Right ventricle myocardium superior (tissue), 1 donor: ENCODE measurements at regions not wholly inside any gene's neighbourhood (a gene's known extent, or its start where the extent isn't known, plus 50 kb on each side); places are given as distances from the start of the nearest gene placed in this dataset. TPM values are rescaled to one million over a fixed set of nuclear protein-coding genes. Genes with fewer than 3 reads are reported as not detected.

Experiments used
- ATAC-seq: fragments of 200-7000 bp; cut with Tn5 transposase; one replicate; pipeline ENCODE4 v1.9.1; 2020; ENCODE audit warnings: mild to moderate bottlenecking; ENCODE audit not compliant: poor library complexity
- DNase-seq: peaks from one replicate; pipeline ENCODE4 v3.0.0-alpha.2; 2020
- intact Hi-C: fragments of 100-400 bp; cut with DNase I; formaldehyde crosslinking; loops from one replicate; pipeline ENCODE4 v1.11.2; 2022
- microRNA-seq: library from miRNA; unstranded; fragments of <30 nt; microRNA quantifications from one replicate; pipeline ENCODE4 v1.2.0, GENCODE V29; 2020
- donor health status: DM: no; HTN: yes; CAD: no; lungs with severe emphysema.

GRCh38 chr14:101503431-101504095, 57.7 kb upstream of the DIO3 start:
- intact Hi-C loops: no loop called here
- no peak for DNase-seq
- ATAC-seq: no peak

- intact Hi-C loops: no loop called here
- DNase-seq (no peak), ATAC-seq (no peak)
Measured at GRCh38 chr14:101504096-101504948, 57.0 kb upstream of the DIO3 start.

- intact Hi-C loops: no loop called here
- DNase-seq (no peak), ATAC-seq (no peak)
Measured at GRCh38 chr14:101505236-101505970, 55.9 kb upstream of the DIO3 start.

- intact Hi-C loops: no loop called here
Measured at GRCh38 chr14:101506211-101506925, 54.9 kb upstream of the DIO3 start.

DNA sequence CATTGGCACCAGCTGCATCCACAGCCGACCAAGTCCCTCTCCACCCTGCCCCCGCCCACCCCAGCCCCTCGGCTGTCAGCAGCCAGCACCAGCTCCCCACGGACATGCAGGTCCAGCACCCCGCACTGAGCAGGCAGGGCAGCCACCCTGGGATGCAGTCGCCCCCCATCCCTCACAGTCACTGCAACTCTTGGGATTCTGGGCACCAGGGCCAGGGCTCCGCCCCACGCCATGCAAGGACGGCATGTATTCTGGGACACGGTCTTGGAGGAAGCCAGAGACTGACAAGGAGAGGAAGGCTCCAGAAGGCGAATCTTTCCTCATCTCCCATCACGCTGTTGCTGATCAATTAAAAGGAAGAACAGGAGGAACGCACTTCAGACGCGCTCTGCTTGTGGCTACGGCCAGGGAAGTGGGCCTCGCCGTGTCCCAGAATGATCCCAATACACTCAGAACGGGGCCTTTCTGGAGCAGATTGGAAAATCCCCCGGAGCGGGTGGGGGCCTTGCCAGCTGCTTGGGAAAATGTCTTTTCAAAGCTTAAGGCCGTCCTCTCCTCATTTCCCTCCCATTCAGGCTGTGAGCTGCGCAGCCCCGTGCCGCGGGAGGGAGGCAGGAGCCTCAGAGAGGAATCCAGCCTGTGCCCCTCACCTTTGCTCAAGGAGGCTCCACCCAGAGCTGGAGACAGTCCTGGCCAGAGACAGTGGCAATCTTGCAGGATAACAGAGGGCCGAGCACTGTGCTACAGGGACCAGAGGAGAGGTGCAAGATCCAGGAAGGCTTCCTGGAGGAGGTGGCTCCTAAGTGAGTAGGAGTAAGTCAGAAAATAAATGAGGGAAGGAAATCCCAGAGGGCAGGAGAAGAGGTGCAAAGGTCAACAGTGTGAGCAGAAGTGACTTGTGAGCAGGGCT, 54.1 kb upstream of the DIO3 start:
- intact Hi-C loops: no loop called here
- DNase-seq (no peak), ATAC-seq (no peak)

More at GRCh38 chr14:101506211-101506925, 54.9 kb upstream of the DIO3 start:
- no peak for ATAC-seq
- DNase-seq: no peak

DNA sequence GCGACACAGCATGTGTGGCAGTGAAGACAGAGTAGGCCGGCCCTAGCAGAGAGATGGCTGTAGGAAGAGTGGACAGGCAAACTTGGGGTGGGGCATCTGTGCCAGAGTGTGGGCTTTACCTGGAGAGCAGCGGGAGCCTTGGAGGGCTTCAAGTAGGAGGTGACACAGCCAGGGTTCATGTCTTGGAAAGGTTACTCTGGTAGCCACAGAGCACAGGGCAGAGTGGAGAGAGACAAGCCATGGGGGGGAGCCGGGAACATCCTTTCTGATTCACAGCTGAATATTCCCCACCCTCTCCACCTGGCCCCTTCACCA, 53.5 kb upstream of the DIO3 start:
- intact Hi-C loops: no loop called here
- no peak for ATAC-seq
- no peak for DNase-seq

DNA sequence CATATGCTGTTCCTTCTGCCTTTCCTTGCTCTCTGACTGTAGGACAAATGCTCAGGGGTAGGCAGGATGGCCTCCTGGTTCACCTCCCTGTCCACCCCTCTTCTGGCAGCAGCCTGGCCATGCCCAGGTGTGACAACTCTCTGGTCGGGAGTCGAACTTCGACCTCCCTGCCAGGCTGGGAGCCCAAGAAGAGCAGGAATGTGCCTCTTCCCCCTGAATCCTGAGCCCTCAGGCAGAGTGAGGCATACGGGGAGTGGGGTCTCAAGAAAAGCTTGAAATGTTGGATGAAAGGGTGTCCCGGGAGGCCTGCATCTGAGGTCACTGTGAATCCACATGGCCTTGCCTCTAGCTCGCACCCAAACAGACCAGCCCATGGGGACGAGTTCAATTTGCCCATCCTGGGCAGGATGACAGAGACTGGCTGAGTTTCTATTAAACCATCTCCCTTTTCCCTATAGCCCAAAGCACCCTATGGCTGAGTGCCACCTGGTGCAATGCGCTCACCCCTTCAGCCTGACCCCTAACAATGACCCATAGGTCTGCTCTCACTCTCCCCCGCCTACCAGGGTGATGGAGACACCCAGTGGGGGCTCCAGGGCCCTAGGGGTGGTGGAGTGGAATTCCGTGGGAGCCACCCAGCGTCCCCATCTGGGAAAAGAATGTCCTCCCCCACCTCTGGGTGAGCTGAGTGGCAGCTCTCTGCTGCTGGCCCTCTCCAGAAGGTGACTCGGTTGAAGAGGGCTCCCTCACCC, 52.9 kb upstream of the DIO3 start:
- DNase-seq (no peak), ATAC-seq (no peak)
- intact Hi-C loops: no loop called here

DNA sequence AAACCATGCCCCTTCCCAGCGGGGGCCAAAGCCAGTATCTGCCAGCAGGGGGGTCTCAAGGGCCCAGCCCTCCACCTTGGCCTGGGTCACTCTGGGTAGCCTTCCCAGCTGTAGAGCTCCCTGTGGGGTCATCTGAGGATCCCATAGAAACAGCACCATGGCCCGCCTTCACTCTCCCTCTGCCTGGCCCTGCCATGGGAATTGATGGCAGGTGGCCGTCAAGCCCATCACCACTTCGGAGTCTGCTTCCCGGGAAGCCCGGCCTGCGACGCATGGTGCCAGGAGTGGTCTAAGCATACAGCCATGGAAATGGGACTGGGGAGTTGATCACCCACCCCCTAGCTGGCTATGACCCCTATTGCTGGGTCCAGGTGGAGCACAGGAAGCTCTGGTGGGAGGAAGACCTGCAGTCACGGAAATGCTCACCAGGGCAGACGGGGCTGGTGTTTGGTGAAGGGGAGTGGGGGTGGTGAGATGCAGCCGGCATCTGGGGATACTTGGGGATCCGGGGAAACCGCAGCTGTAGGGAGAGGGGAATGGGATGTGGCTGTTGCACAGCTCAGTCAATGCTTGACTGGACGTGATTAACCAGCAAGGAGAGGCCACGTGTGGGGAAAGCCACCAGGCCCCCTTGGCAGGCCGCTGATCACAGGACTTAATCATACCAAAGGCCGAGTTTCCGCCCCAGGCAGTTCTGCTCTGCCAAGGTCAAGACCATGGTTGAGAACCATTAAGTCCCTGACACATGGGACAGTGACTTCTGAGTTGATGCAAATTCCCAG, 52.2 kb upstream of the DIO3 start:
- DNase-seq: no peak
- ATAC-seq: no peak
- intact Hi-C loops: no loop called here

DNA sequence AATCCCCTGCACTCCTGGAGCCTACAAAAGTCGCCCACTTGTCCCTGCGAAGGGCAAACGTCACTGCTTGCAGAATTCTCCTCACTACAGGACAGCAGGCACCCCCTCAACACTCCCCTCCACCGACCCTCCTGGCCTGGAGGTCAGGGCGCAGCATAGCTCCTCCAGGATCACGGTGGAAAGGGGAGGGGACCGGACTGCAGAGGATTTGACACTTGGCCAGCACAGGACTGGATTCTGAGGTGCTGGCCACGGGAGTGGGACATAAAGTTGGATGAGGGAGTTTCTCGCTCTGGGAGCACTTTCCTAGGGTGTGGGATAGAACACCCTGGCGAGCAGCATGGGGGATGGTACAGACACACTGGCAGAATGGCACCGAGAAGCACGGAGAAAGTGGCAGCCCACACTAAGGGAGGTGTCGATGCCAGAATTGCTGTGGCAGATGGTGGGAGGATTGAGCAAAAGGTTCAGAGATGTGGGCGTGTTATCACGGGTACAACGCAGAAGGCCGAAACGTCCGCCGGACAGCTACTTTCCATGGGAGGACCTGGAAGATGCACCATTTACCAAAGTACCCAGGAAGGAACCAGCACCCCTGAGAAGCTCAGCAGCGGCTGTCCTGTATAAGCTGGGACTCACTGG, 51.4 kb upstream of the DIO3 start:
- DNase-seq (no peak), ATAC-seq (no peak)
- intact Hi-C loops: no loop called here

- DNase-seq (no peak), ATAC-seq (no peak)
- intact Hi-C loops: no loop called here
Measured at GRCh38 chr14:101511199-101511598, 50.1 kb upstream of the DIO3 start.

Small RNA genes in the stretch of these regions (microRNA-seq; reads per million reads assigned to microRNA genes)
- gene MIR1185-1 (4.2 reads per million, percentile 8 among the genes with 10 or more reads in this experiment), gene MIR1185-2 (not detected), gene MIR1193 (not detected), gene MIR1197 (not detected), gene MIR134 (23.6 reads per million, percentile 38 among the genes with 10 or more reads in this experiment), gene MIR154 (81.8 reads per million, percentile 51 among the genes with 10 or more reads in this experiment), gene MIR299 (44.6 reads per million, percentile 45 among the genes with 10 or more reads in this experiment), gene MIR300 (not detected), gene MIR323A (5.2 reads per million, percentile 13 among the genes with 10 or more reads in this experiment), gene MIR323B (not detected), gene MIR329-1 (not detected), gene MIR329-2 (not detected), gene MIR369 (310 reads per million, percentile 70 among the genes with 10 or more reads in this experiment), gene MIR376A1 (2.3 reads per million), gene MIR376A2 (1.6 reads per million), gene MIR376B (33.0 reads per million, percentile 42 among the genes with 10 or more reads in this experiment), gene MIR376C (1,011 reads per million, percentile 82 among the genes with 10 or more reads in this experiment), gene MIR377 (11.6 reads per million, percentile 27 among the genes with 10 or more reads in this experiment), gene MIR379 (255 reads per million, percentile 66 among the genes with 10 or more reads in this experiment), gene MIR380 (2.3 reads per million), gene MIR381 (109 reads per million, percentile 53 among the genes with 10 or more reads in this experiment), gene MIR382 (90.9 reads per million, percentile 51 among the genes with 10 or more reads in this experiment), gene MIR409 (265 reads per million, percentile 67 among the genes with 10 or more reads in this experiment), gene MIR411 (924 reads per million, percentile 82 among the genes with 10 or more reads in this experiment), gene MIR412 (3.9 reads per million, percentile 7 among the genes with 10 or more reads in this experiment), gene MIR485 (8.7 reads per million, percentile 23 among the genes with 10 or more reads in this experiment), gene MIR487A (11.6 reads per million, percentile 27 among the genes with 10 or more reads in this experiment), gene MIR487B (284 reads per million, percentile 68 among the genes with 10 or more reads in this experiment), gene MIR494 (30.4 reads per million, percentile 41 among the genes with 10 or more reads in this experiment), gene MIR495 (20.4 reads per million, percentile 37 among the genes with 10 or more reads in this experiment), gene MIR496 (0.97 reads per million), gene MIR539 (4.2 reads per million, percentile 8 among the genes with 10 or more reads in this experiment), gene MIR541 (not detected), gene MIR543 (6.1 reads per million, percentile 18 among the genes with 10 or more reads in this experiment), gene MIR544A (not detected), gene MIR654 (19.4 reads per million, percentile 35 among the genes with 10 or more reads in this experiment), gene MIR655 (4.5 reads per million, percentile 10 among the genes with 10 or more reads in this experiment), gene MIR656 (4.5 reads per million, percentile 10 among the genes with 10 or more reads in this experiment), gene MIR668 (not detected), gene MIR758 (1.3 reads per million), gene MIR889 (33.6 reads per million, percentile 42 among the genes with 10 or more reads in this experiment)
